ENCODE measurements at regions not wholly inside any gene's neighbourhood (a gene's known extent, or its start where the extent isn't known, plus 50 kb on each side); places are given as distances from the start of the nearest gene placed in this dataset.

DNA sequence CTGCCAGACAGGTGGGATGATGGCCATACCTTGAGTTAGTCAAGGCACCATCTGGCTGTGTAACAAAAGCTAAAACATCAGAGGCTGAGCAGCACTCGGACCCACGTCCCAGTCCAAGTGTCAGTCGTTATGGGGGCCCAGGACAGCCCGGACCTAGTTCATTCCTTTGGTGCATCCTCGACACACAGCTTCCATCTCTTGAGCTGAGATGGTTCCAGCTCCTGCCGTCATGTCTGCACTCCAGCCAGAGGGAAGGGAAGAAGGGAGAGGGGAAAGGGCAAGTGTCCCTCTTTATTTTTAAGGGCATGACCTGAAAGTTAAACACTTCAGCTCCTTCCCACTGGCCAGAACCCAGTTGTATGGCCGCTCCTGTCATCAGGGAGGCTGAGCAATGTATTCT is 218.0 kb downstream of the SEC14L1 start (continued):
- TF ChIP-seq, protein P1, sequence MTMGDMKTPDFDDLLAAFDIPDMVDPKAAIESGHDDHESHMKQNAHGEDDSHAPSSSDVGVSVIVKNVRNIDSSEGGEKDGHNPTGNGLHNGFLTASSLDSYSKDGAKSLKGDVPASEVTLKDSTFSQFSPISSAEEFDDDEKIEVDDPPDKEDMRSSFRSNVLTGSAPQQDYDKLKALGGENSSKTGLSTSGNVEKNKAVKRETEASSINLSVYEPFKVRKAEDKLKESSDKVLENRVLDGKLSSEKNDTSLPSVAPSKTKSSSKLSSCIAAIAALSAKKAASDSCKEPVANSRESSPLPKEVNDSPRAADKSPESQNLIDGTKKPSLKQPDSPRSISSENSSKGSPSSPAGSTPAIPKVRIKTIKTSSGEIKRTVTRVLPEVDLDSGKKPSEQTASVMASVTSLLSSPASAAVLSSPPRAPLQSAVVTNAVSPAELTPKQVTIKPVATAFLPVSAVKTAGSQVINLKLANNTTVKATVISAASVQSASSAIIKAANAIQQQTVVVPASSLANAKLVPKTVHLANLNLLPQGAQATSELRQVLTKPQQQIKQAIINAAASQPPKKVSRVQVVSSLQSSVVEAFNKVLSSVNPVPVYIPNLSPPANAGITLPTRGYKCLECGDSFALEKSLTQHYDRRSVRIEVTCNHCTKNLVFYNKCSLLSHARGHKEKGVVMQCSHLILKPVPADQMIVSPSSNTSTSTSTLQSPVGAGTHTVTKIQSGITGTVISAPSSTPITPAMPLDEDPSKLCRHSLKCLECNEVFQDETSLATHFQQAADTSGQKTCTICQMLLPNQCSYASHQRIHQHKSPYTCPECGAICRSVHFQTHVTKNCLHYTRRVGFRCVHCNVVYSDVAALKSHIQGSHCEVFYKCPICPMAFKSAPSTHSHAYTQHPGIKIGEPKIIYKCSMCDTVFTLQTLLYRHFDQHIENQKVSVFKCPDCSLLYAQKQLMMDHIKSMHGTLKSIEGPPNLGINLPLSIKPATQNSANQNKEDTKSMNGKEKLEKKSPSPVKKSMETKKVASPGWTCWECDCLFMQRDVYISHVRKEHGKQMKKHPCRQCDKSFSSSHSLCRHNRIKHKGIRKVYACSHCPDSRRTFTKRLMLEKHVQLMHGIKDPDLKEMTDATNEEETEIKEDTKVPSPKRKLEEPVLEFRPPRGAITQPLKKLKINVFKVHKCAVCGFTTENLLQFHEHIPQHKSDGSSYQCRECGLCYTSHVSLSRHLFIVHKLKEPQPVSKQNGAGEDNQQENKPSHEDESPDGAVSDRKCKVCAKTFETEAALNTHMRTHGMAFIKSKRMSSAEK (CRISPR knock-in tag; IDR thresholded peaks at IDR 0.05; ENCODE audit: borderline replicate concordance): no peak
- no peak for TF ChIP-seq FOXK1 (CRISPR knock-in tag; IDR thresholded peaks at IDR 0.05)

- no peaks in the 10 kb centered on the region for H3K27me3 Mint-ChIP-seq (ENCODE audit: low read depth)
- ChIA-PET POLR2A (interaction anchor here (0.9 to 1.0 kb wide), 2 partner anchors 10 to 62 kb away, joined by 3 to 5 read pairs; no protein-coding TSS in a partner anchor), CTCF (interaction anchor here (1.1 to 1.5 kb wide), 2 partner anchors 28 to 71 kb away, joined by 4 to 7 read pairs; no protein-coding TSS in a partner anchor)
- TF ChIP-seq NFE2L1 (CRISPR knock-in tag; IDR thresholded peaks at IDR 0.05): no peak
- TF ChIP-seq ZNF425 (CRISPR knock-in tag; conservative IDR thresholded peaks at IDR 0.05): no peak
- no peak for TF ChIP-seq NR3C1 (CRISPR knock-in tag; conservative IDR thresholded peaks at IDR 0.05; ENCODE audit: low read depth)
- TF ChIP-seq HMGA2 (CRISPR knock-in tag; IDR thresholded peaks at IDR 0.05): no peak
- no peak for TF ChIP-seq NFYB (CRISPR knock-in tag; conservative IDR thresholded peaks at IDR 0.05; ENCODE audit: low read depth)
- no peak for TF ChIP-seq AFF4 (CRISPR knock-in tag; IDR thresholded peaks at IDR 0.05; ENCODE audit: borderline replicate concordance)
- TF ChIP-seq NR1H2 (CRISPR knock-in tag; IDR thresholded peaks at IDR 0.05): no peak
- no peak for TF ChIP-seq ZBTB21 (CRISPR knock-in tag; IDR thresholded peaks at IDR 0.05; ENCODE audit: borderline replicate concordance)
- no peak for TF ChIP-seq GRHL2 (CRISPR knock-in tag; IDR thresholded peaks at IDR 0.05; ENCODE audit: insufficient replicate concordance, severe bottlenecking)
- TF ChIP-seq ZBTB43 (CRISPR knock-in tag; IDR thresholded peaks at IDR 0.05): no peak
- TF ChIP-seq CREM (CRISPR knock-in tag; IDR thresholded peaks at IDR 0.05): no peak
- TF ChIP-seq IRF1 (CRISPR knock-in tag; IDR thresholded peaks at IDR 0.05): no peak
- H3K36me3 Mint-ChIP-seq: peaks cover 9% of the 10 kb centered on the region; the same call in 1 of the 2 replicates
- no peak overlapping the region for H3K27ac Mint-ChIP-seq
- DNase-seq (ENCODE audit: low spot score) (no peak), ATAC-seq (no peak)
- H3K4me3 Mint-ChIP-seq: no peak overlapping the region
- H3K4me1 Mint-ChIP-seq: peaks cover 11% of the 10 kb centered on the region
- H3K9me3 Mint-ChIP-seq: 0 out of 2 replicates have a peak, but pooled peaks cover 7% of the 10 kb centered on the region
Observed at GRCh38 chr17:77359236-77359635, 218.5 kb downstream of the SEC14L1 start.

Measured in WTC11 (cell line).